ENCODE measurements at regions not wholly inside any gene's neighbourhood (a gene's known extent, or its start where the extent isn't known, plus 50 kb on each side); places are given as distances from the start of the nearest gene placed in this dataset.

DNA sequence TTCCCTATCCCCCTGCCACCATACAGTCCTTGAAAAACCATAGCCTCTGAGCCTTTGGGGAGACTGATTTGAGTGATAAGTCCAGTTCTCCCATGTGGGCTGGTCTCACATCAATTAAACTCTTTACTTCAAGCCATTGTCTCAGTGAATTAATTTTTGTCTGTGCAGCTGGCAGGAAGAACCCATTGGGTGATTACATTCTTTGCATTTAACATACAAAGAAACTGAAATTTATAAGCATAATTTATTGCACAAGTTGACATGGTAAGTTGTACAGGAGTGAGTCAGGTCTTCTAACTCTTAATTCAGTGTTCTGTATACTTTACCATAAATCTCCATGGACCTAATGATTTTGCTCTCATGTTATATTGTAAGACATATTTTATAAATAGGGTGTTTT is 1613.0 kb upstream of the LRRTM3 start:
- TF ChIP-seq, protein P1, sequence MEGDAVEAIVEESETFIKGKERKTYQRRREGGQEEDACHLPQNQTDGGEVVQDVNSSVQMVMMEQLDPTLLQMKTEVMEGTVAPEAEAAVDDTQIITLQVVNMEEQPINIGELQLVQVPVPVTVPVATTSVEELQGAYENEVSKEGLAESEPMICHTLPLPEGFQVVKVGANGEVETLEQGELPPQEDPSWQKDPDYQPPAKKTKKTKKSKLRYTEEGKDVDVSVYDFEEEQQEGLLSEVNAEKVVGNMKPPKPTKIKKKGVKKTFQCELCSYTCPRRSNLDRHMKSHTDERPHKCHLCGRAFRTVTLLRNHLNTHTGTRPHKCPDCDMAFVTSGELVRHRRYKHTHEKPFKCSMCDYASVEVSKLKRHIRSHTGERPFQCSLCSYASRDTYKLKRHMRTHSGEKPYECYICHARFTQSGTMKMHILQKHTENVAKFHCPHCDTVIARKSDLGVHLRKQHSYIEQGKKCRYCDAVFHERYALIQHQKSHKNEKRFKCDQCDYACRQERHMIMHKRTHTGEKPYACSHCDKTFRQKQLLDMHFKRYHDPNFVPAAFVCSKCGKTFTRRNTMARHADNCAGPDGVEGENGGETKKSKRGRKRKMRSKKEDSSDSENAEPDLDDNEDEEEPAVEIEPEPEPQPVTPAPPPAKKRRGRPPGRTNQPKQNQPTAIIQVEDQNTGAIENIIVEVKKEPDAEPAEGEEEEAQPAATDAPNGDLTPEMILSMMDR (IDR thresholded peaks at IDR 0.05) = no peak
- TF ChIP-seq POLR2AphosphoS5 (IDR thresholded peaks at IDR 0.05) (no peak), POLR2A (IDR thresholded peaks at IDR 0.05) (no peak), EP300 (IDR thresholded peaks at IDR 0.05) (no peak)
